ENCODE measurements at regions not wholly inside any gene's neighbourhood (a gene's known extent, or its start where the extent isn't known, plus 50 kb on each side); places are given as distances from the start of the nearest gene placed in this dataset.
"Not testable (repeated sequence)": the region's sequence is repeated elsewhere in the genome, so short reads cannot be mapped to it uniquely, and the experiment has no call there.

DNA sequence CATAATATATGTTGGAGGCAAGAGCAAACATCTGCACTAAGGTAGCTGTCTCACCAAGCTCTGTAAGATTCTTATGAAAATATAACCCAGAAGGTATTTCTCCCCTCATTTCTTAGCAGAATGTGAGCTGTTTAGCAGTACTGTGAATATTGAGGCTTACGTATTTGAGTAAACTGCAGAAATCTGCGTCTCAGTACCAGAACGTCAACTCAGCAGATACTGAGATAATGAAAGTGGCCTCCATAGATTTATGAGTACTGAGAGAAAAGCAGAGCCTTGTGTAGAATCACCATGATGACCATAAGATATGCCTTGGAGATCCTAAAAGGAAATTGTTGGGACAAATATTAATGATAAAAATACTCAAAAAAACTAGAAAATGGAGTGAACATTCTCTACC, 296.7 kb upstream of the TECRL start:
- in situ Hi-C loops (cut with MboI; ENCODE audit: low sequenced_read_pairs, unreplicated experiment): no loop called here
- no peak for DNase-seq (ENCODE audit: low spot score)
- TF ChIP-seq CTCF (IDR thresholded peaks at IDR 0.05; ENCODE audit: borderline replicate concordance, control extremely low read depth, extremely low read depth, insufficient read depth, missing control alignments): no peak

- DNase-seq (ENCODE audit: low spot score): no peak
- in situ Hi-C loops (cut with MboI; ENCODE audit: low sequenced_read_pairs, unreplicated experiment): no loop called here
- TF ChIP-seq CTCF (IDR thresholded peaks at IDR 0.05; ENCODE audit: borderline replicate concordance, control extremely low read depth, extremely low read depth, insufficient read depth, missing control alignments): no peak
These were observed 288.9 kb upstream of the TECRL start for GRCh38 chr4:64698171-64698570.

DNA sequence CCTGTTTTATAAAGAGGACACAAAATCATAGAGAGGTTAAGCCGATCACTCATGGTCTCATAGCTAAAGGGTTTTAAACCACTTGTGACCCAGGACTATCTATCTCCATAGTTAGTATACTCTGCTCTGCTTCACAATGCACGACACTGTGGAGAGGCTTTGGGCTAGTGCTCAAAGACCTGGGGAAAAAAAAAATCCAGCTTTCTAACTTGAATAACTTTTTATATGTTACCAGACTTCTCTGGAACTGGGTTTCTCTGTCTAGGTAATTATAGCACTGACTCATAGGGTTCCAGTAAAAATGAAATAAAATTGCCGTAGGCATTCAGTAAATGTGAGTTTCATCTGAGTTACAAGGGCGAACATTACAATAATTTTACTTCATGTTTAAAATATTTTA, 273.7 kb upstream of the TECRL start:
- no peak for TF ChIP-seq CTCF (IDR thresholded peaks at IDR 0.05; ENCODE audit: borderline replicate concordance, control extremely low read depth, extremely low read depth, insufficient read depth, missing control alignments)
- in situ Hi-C loops (cut with MboI; ENCODE audit: low sequenced_read_pairs, unreplicated experiment): no loop called here
- no peak for DNase-seq (ENCODE audit: low spot score)

DNA sequence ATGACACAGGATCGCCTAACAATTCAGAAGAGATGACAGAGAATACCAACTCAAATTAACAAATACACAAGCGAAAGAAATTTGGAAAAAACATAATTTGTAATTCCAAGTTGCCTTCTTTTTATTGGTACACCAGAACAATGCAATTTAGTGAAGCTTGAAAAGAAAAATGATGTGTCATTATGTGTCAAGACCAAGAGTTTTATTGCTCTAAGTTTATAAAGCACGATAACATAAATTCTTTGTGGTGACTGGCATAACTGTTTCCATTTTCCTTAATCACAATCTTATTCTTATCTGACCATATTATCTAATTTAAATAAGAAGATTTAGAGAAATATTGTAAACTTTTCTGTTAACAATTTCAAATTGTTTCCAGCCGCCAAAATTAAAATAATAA, 273.2 kb upstream of the TECRL start:
- in situ Hi-C loops (cut with MboI; ENCODE audit: low sequenced_read_pairs, unreplicated experiment): no loop called here
- TF ChIP-seq CTCF (IDR thresholded peaks at IDR 0.05; ENCODE audit: borderline replicate concordance, control extremely low read depth, extremely low read depth, insufficient read depth, missing control alignments): no peak
- DNase-seq (ENCODE audit: low spot score): no peak

DNA sequence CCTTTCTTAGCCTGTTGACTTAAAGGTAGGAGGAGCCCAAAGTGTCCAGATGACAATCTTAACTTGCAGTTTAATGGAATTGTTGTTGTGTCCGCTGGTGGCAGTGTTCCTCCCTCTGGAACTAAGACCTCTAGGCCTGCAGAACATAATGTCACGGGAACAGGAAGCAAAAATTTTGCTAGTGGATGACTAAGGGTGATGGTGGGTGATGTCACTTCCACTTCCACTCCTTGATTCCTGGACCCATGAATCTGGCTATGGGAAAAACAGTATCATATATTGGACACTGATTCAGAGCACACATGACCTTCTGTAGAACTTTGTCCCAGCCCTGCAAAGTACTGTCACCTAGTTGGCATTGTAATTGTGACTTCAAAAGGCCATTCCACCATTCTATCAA, 263.9 kb upstream of the TECRL start:
- in situ Hi-C loops (cut with MboI; ENCODE audit: low sequenced_read_pairs, unreplicated experiment); DNase-seq (ENCODE audit: low spot score): not testable (repeated sequence)

DNA sequence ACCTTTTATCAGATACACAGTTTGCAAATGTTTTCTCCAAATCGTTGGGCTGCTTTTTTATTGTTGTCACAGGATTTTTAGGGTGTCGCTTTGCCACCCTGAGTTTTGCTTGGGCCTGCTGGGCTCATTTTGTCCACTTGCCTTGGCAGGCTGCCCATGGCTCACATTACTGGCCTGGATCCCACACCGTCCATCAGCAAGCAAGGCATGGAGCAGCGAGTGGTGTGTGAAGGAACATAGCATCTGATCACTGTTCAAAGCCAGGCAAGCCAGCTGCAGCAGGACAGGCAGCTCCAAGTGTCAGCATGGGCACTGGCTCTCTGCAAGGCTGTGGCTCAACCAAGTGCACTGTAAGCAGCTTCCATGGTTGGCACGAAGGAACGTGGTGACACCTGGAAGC, 261.4 kb upstream of the TECRL start:
- DNase-seq (ENCODE audit: low spot score): no peak
- TF ChIP-seq CTCF (IDR thresholded peaks at IDR 0.05; ENCODE audit: borderline replicate concordance, control extremely low read depth, extremely low read depth, insufficient read depth, missing control alignments): no peak
- in situ Hi-C loops (cut with MboI; ENCODE audit: low sequenced_read_pairs, unreplicated experiment): no loop called here

GRCh38 chr4:64643841-64644240, 234.6 kb upstream of the TECRL start:
- DNase-seq (ENCODE audit: low spot score): no peak
- TF ChIP-seq CTCF (IDR thresholded peaks at IDR 0.05; ENCODE audit: borderline replicate concordance, control extremely low read depth, extremely low read depth, insufficient read depth, missing control alignments): no peak
- in situ Hi-C loops (cut with MboI; ENCODE audit: low sequenced_read_pairs, unreplicated experiment): no loop called here

All from GM13976 (cell line).